ENCODE measurements at regions not wholly inside any gene's neighbourhood (a gene's known extent, or its start where the extent isn't known, plus 50 kb on each side); places are given as distances from the start of the nearest gene placed in this dataset.
"Not testable (repeated sequence)": the region's sequence is repeated elsewhere in the genome, so short reads cannot be mapped to it uniquely, and the experiment has no call there.

- TF ChIP-seq CTCF (IDR thresholded peaks at IDR 0.05; ENCODE audit: poor library complexity); EZH2 (IDR thresholded peaks at IDR 0.05; ENCODE audit: borderline replicate concordance); EZH2phosphoT487 (IDR thresholded peaks at IDR 0.05; ENCODE audit: low read depth, severe bottlenecking, unreplicated experiment): not testable (repeated sequence)
These were observed 64.5 kb upstream of the PTH start for GRCh38 chr11:13560341-13560740.

Data from hepatocyte (in vitro differentiated cells).